Neutrophil (primary cell): ENCODE measurements at regions not wholly inside any gene's neighbourhood (a gene's known extent, or its start where the extent isn't known, plus 50 kb on each side); places are given as distances from the start of the nearest gene placed in this dataset.

Experiments used
- H3K27ac ChIP-seq: fragments of 200-600 bp; sonication (generic); 2 replicates; pipeline ENCODE4 v1.5.1; 2016; ENCODE audit warnings: mild to moderate bottlenecking, moderate library complexity
- H3K27me3 ChIP-seq: fragments of 200-600 bp; sonication (generic); 2 replicates; pipeline ENCODE4 v1.6.0; 2016; ENCODE audit warnings: mild to moderate bottlenecking
- H3K36me3 ChIP-seq: fragments of 200-600 bp; sonication (generic); 2 replicates; pipeline ENCODE4 v1.5.1; 2017
- H3K4me1 ChIP-seq, 2 experiments: fragments of 200-600 bp in 1 of 2; sonication (generic) in 1 of 2; 1 replicate in 1 of 2; 2 replicates in 1 of 2; pipeline versions ENCODE4 v1.5.1 to v1.6.1; 2013 to 2016; ENCODE audit warnings: low read depth in 1 of 2, low read length in 1 of 2, mild to moderate bottlenecking in 1 of 2, moderate library complexity in 1 of 2; ENCODE audit not compliant: control insufficient read depth in 1 of 2, insufficient read depth in 1 of 2
- H3K4me3 ChIP-seq, 2 experiments: fragments of 200-600 bp in 1 of 2; sonication (generic) in 1 of 2; 1 replicate in 1 of 2; 2 replicates in 1 of 2; pipeline ENCODE4 v1.5.1; 2013 to 2016; ENCODE audit warnings: low read depth in 1 of 2, low read length in 1 of 2, mild to moderate bottlenecking in 1 of 2, moderate library complexity in 1 of 2
- H3K9me3 ChIP-seq: fragments of 200-600 bp; sonication (generic); 2 replicates; pipeline ENCODE4 v1.5.1; 2016
- CTCF ChIP-seq: fragments of 200-600 bp; sonication (generic); IDR thresholded peaks from 2 replicates; pipeline ENCODE4 v1.5.1; 2016; ENCODE audit warnings: antibody characterized with exemption

GRCh38 chr2:12008425-12009061, 262.1 kb downstream of the LPIN1 start:
- H3K27me3 ChIP-seq, result no peaks in the 10 kb centered on the region
- H3K4me1 ChIP-seq, result no peaks in the 10 kb centered on the region

GRCh38 chr2:12009323-12009905, 263.0 kb downstream of the LPIN1 start:
- Histone ChIP-seq H3K27me3 (no peaks in the 10 kb centered on the region), H3K4me1 (no peaks in the 10 kb centered on the region), H3K27ac (no peak overlapping the region)

More at GRCh38 chr2:12008425-12009061, 262.1 kb downstream of the LPIN1 start:
- H3K4me3 ChIP-seq, result no peak overlapping the region
- no peak overlapping the region for H3K27ac ChIP-seq
- H3K36me3 ChIP-seq, result no peaks in the 10 kb centered on the region
- TF ChIP-seq CTCF, result no peak
- H3K9me3 ChIP-seq, result no peaks in the 10 kb centered on the region

DNA sequence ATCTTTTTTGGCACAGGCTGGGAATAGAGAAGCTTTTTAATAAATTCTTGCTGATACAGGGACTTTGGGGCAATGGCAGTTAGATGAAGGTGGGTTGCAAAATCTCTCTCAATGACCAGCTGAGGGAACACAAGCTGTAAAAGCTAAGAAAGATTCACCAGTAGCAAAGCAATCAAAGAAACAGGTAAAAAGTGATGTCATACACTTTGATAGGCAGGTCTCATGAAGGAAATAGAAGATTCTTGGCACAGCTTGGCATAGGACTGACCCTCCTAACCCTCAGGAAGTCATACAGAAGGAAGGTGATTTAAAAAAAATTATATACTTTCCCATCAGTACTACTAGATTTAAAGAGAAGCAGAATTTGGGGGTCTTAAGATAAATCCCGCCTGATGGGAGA, 263.6 kb downstream of the LPIN1 start:
- Histone ChIP-seq H3K36me3 (no peaks in the 10 kb centered on the region), H3K4me3 (no peak overlapping the region), H3K27me3 (no peaks in the 10 kb centered on the region), H3K4me1 (no peaks in the 10 kb centered on the region), H3K27ac (no peak overlapping the region), H3K9me3 (no peaks in the 10 kb centered on the region)
- no peak for TF ChIP-seq CTCF

More at GRCh38 chr2:12009323-12009905, 263.0 kb downstream of the LPIN1 start:
- H3K9me3 ChIP-seq, result no peaks in the 10 kb centered on the region
- TF ChIP-seq CTCF, result no peak
- no peak overlapping the region for H3K4me3 ChIP-seq
- no peaks in the 10 kb centered on the region for H3K36me3 ChIP-seq

- Histone ChIP-seq H3K27me3 (no peaks in the 10 kb centered on the region), H3K9me3 (no peaks in the 10 kb centered on the region), H3K4me1 (no peaks in the 10 kb centered on the region), H3K36me3 (no peaks in the 10 kb centered on the region), H3K27ac (no peak overlapping the region), H3K4me3 (no peak overlapping the region)
- TF ChIP-seq CTCF, result no peak
Observed at GRCh38 chr2:12010779-12011178, 264.3 kb downstream of the LPIN1 start.

GRCh38 chr2:12014088-12014960, 267.9 kb downstream of the LPIN1 start:
- no peak for TF ChIP-seq CTCF
- Histone ChIP-seq H3K4me3 (no peak overlapping the region), H3K9me3 (no peaks in the 10 kb centered on the region), H3K27ac (no peak overlapping the region), H3K27me3 (peaks cover 5% of the 10 kb centered on the region), H3K4me1 (no peaks in the 10 kb centered on the region), H3K36me3 (no peaks in the 10 kb centered on the region)
